ENCODE measurements at regions not wholly inside any gene's neighbourhood (a gene's known extent, or its start where the extent isn't known, plus 50 kb on each side); places are given as distances from the start of the nearest gene placed in this dataset.

- peak overlapping the region in 1 of 2 donors; percentile 69 for H3K4me3 Mint-ChIP-seq
- 56% methylated on average over 5 of the region's 12 CpGs for WGBS (ENCODE audit: insufficient coverage)
These were observed 374.0 kb upstream of the ASIC2 start for GRCh38 chr17:33667052-33667509.

GRCh38 chr17:33667671-33668070, 374.6 kb upstream of the ASIC2 start:
- no peak overlapping the region for H3K4me2 ChIP-seq (replicated peaks; ENCODE audit: extremely low read depth, low read length, poor library complexity, severe bottlenecking)
- H3K27ac Mint-ChIP-seq = no peak overlapping the region
- no peaks in the 10 kb centered on the region for H3K9me3 ChIP-seq (replicated peaks in 1 of 2; ENCODE audit: control insufficient read depth in 1 of 2, insufficient read depth in 1 of 2, low read length in 2 of 2)
- H3K79me2 ChIP-seq (ENCODE audit: insufficient read depth, low read length) = no peaks in the 10 kb centered on the region
- H3K27me3 ChIP-seq (ENCODE audit: control insufficient read depth in 2 of 2, insufficient read depth in 2 of 2, low read length in 2 of 2) = no peaks in the 10 kb centered on the region
- H3K4me1 ChIP-seq (ENCODE audit: control insufficient read depth in 1 of 2, insufficient read depth in 2 of 2, low read length in 2 of 2) = peaks cover 0 to 6% of the 10 kb centered on the region in 2 donors
- no peak for DNase-seq
- H3K27me3 Mint-ChIP-seq (ENCODE audit: low read depth in 3 of 3) = peaks cover 0 to 15% (median 13%) of the 10 kb centered on the region in 3 donors
- intact Hi-C loops (cut with micrococcal nuclease) = no loop called here
- H3K36me3 Mint-ChIP-seq = no peaks in the 10 kb centered on the region
- no peaks in the 10 kb centered on the region for H3K36me3 ChIP-seq (replicated peaks in 1 of 2; ENCODE audit: control insufficient read depth in 1 of 2, insufficient read depth in 2 of 2, low read length in 2 of 2)
- no peak overlapping the region for H3K4me3 Mint-ChIP-seq
- no peaks in the 10 kb centered on the region for H4K20me1 ChIP-seq (ENCODE audit: insufficient read depth, low read length)
- H3K27ac ChIP-seq (ENCODE audit: low read depth in 1 of 2, low read length in 2 of 2) = no peak overlapping the region
- H3K4me3 ChIP-seq (replicated peaks in 1 of 3; ENCODE audit: low read depth in 2 of 3, low read length in 3 of 3) = no peak overlapping the region
- peaks cover 7% of the 10 kb centered on the region for H3K4me1 Mint-ChIP-seq
- no CpG with 5 or more reads among the region's 4 CpGs for WGBS (ENCODE audit: insufficient coverage)
- no peak overlapping the region for H3K9ac ChIP-seq (ENCODE audit: insufficient read depth, low read length, poor library complexity, severe bottlenecking)
- TF ChIP-seq CTCF (IDR thresholded peaks at IDR 0.05) = no peak
- H2AFZ ChIP-seq (ENCODE audit: insufficient read depth, low read depth, low read length, poor library complexity, severe bottlenecking) = no peak overlapping the region
- H3K9me3 Mint-ChIP-seq = no peaks in the 10 kb centered on the region

More at GRCh38 chr17:33667052-33667509, 374.0 kb upstream of the ASIC2 start:
- Mint-ChIP-seq H3K9me3 (no peaks in the 10 kb centered on the region), H3K4me1 (peaks cover 7% of the 10 kb centered on the region), H3K36me3 (no peaks in the 10 kb centered on the region), H3K27ac (no peak overlapping the region), H3K27me3 (ENCODE audit: low read depth in 3 of 3) (peaks cover 0 to 15% (median 13%) of the 10 kb centered on the region in 3 donors)
- no peak for TF ChIP-seq CTCF (IDR thresholded peaks at IDR 0.05)
- H3K27me3 ChIP-seq (ENCODE audit: control insufficient read depth in 2 of 2, insufficient read depth in 2 of 2, low read length in 2 of 2) = no peaks in the 10 kb centered on the region
- no peak for DNase-seq
- intact Hi-C loops (cut with micrococcal nuclease) = no loop called here
- H2AFZ ChIP-seq (ENCODE audit: insufficient read depth, low read depth, low read length, poor library complexity, severe bottlenecking) = no peak overlapping the region
- H4K20me1 ChIP-seq (ENCODE audit: insufficient read depth, low read length) = no peaks in the 10 kb centered on the region
- no peak overlapping the region for H3K9ac ChIP-seq (ENCODE audit: insufficient read depth, low read length, poor library complexity, severe bottlenecking)
- no peaks in the 10 kb centered on the region for H3K9me3 ChIP-seq (replicated peaks in 1 of 2; ENCODE audit: control insufficient read depth in 1 of 2, insufficient read depth in 1 of 2, low read length in 2 of 2)
- H3K27ac ChIP-seq (ENCODE audit: low read depth in 1 of 2, low read length in 2 of 2) = no peak overlapping the region
- H3K4me1 ChIP-seq (ENCODE audit: control insufficient read depth in 1 of 2, insufficient read depth in 2 of 2, low read length in 2 of 2) = peaks cover 0 to 6% of the 10 kb centered on the region in 2 donors
- no peaks in the 10 kb centered on the region for H3K79me2 ChIP-seq (ENCODE audit: insufficient read depth, low read length)
- no peaks in the 10 kb centered on the region for H3K36me3 ChIP-seq (replicated peaks in 1 of 2; ENCODE audit: control insufficient read depth in 1 of 2, insufficient read depth in 2 of 2, low read length in 2 of 2)
- H3K4me2 ChIP-seq (replicated peaks; ENCODE audit: extremely low read depth, low read length, poor library complexity, severe bottlenecking) = no peak overlapping the region
- no peak overlapping the region for H3K4me3 ChIP-seq (replicated peaks in 1 of 3; ENCODE audit: low read depth in 2 of 3, low read length in 3 of 3)

Measured in CD14-positive monocyte (primary cell).